GM23248 (cell line): ENCODE measurements at regions not wholly inside any gene's neighbourhood (a gene's known extent, or its start where the extent isn't known, plus 50 kb on each side); places are given as distances from the start of the nearest gene placed in this dataset.

ENCODE experiments used
- DNase-seq: peaks from one replicate; pipeline ENCODE4 v3.0.0-alpha.2; 2015
- H2AFZ ChIP-seq: fragments of 200-600 bp; sonication (generic); 2 replicates; pipeline ENCODE4 v1.6.1; 2016; ENCODE audit warnings: antibody characterized with exemption
- H3F3A ChIP-seq: fragments of 200-600 bp; sonication (generic); 2 replicates; pipeline ENCODE4 v1.6.1; 2016; ENCODE audit warnings: mild to moderate bottlenecking, antibody characterized with exemption, mixed run types; ENCODE audit not compliant: insufficient read depth
- H3K27ac ChIP-seq: fragments of 200-600 bp; sonication (generic); 2 replicates; pipeline ENCODE4 v1.5.1; 2016; ENCODE audit warnings: mild to moderate bottlenecking
- H3K27me3 ChIP-seq: fragments of 200-600 bp; sonication (generic); replicated peaks from 2 replicates; pipeline ENCODE4 v1.6.1; 2016; ENCODE audit warnings: mild to moderate bottlenecking; ENCODE audit not compliant: insufficient read depth
- H3K36me3 ChIP-seq: fragments of 200-600 bp; sonication (generic); 2 replicates; pipeline ENCODE4 v1.6.1; 2016; ENCODE audit warnings: low read depth, mild to moderate bottlenecking
- H3K4me1 ChIP-seq: fragments of 200-600 bp; sonication (generic); 2 replicates; pipeline ENCODE4 v1.6.1; 2016; ENCODE audit warnings: mild to moderate bottlenecking; ENCODE audit not compliant: insufficient read depth
- H3K4me2 ChIP-seq: fragments of 200-600 bp; sonication (generic); one replicate; pipeline ENCODE4 v1.6.1; 2016; ENCODE audit warnings: mild to moderate bottlenecking; ENCODE audit not compliant: unreplicated experiment
- H3K4me3 ChIP-seq: fragments of 200-600 bp; sonication (generic); 2 replicates; pipeline ENCODE4 v1.5.1; 2016; ENCODE audit warnings: mild to moderate bottlenecking
- H3K79me2 ChIP-seq: fragments of 200-600 bp; sonication (generic); 2 replicates; pipeline ENCODE4 v1.6.1; 2016; ENCODE audit warnings: mild to moderate bottlenecking; ENCODE audit not compliant: insufficient read depth
- H3K9ac ChIP-seq: fragments of 200-600 bp; sonication (generic); 2 replicates; pipeline ENCODE4 v1.6.1; 2016; ENCODE audit warnings: mild to moderate bottlenecking
- H3K9me2 ChIP-seq: fragments of 200-600 bp; sonication (generic); 2 replicates; pipeline ENCODE4 v1.6.1; 2016; ENCODE audit warnings: mixed run types, mild to moderate bottlenecking, moderate library complexity; ENCODE audit not compliant: insufficient read depth
- H3K9me3 ChIP-seq: fragments of 200-600 bp; sonication (generic); one replicate; pipeline ENCODE4 v1.6.1; 2017; ENCODE audit warnings: low read depth
- H4K20me1 ChIP-seq: fragments of 200-600 bp; sonication (generic); 2 replicates; pipeline ENCODE4 v1.6.0; 2016; ENCODE audit not compliant: insufficient read depth
- EZH2 ChIP-seq: fragments of 200-600 bp; sonication (generic); IDR thresholded peaks from 2 replicates; pipeline ENCODE4 v1.6.1; 2018; ENCODE audit warnings: antibody characterized with exemption, mild to moderate bottlenecking; ENCODE audit not compliant: insufficient read depth, poor library complexity, severe bottlenecking
- EZH2phosphoT487 ChIP-seq: fragments of 200-600 bp; sonication (generic); IDR thresholded peaks from 2 replicates; pipeline ENCODE4 v1.6.1; 2018; ENCODE audit warnings: antibody characterized with exemption, moderate library complexity, mild to moderate bottlenecking, low read depth; ENCODE audit not compliant: insufficient read depth
- WGBS, 2 experiments: methylation state at CpG; one replicate each; pipeline ENCODE4 v1.1.6; 2015 to 2017; ENCODE audit warnings: low lambda C conversion rate in 2 of 2, low coverage in 1 of 2; ENCODE audit errors: missing lambda C conversion rate in 2 of 2; 5-methylcytosine and 5-hydroxymethylcytosine counted together
- in situ Hi-C: fragments of 300-500 bp; cut with MboI; formaldehyde crosslinking; loops from 2 replicates; pipeline ENCODE4 v1.15.0; 2020

DNA sequence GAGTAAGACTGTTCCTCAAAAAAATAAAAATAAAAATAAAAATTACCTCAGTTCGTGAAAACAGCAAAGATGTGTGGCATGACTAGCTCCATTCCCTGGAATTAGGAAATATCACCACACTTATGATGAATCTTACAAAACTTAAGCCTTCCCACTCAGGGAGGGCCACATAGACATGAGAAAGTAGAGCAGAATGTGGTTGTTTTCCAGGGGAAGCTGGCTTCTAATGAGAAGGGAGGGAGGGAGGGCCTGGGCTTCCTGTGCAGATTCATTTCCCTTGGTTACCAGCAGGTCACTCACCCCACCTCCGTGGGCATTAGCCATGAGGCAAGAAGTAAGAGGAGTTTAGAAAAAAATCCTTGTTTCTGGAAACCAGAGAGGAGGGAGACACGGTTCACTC is 95.9 kb upstream of the RMDN2 start:
- DNase-seq = peak; percentile 98
- Histone ChIP-seq H3F3A (peaks cover 30% of the 10 kb centered on the region), H3K27me3 (no peaks in the 10 kb centered on the region), H3K4me3 (peak overlapping the region; percentile 52), H2AFZ (0 out of 2 replicates have a peak overlapping the region, but pooled peaks have one; percentile 6), H3K4me2 (peak overlapping the region; percentile 76), H3K27ac (peak overlapping the region; percentile 97), H3K9me2 (no peaks in the 10 kb centered on the region), H3K9ac (peak overlapping the region; percentile 71), H3K79me2 (no peaks in the 10 kb centered on the region), H3K9me3 (no peaks in the 10 kb centered on the region), H4K20me1 (no peaks in the 10 kb centered on the region), H3K36me3 (no peaks in the 10 kb centered on the region), H3K4me1 (peaks cover 41% of the 10 kb centered on the region)
- 0% methylated on average over 2 to 3 of the region's 3 CpGs for WGBS, 2 experiments
- TF ChIP-seq EZH2 (no peak), EZH2phosphoT487 (no peak)
- in situ Hi-C loops = loop anchor here (25.0 kb wide), 1 partner anchor 417 kb away; no protein-coding TSS in a partner anchor

DNA sequence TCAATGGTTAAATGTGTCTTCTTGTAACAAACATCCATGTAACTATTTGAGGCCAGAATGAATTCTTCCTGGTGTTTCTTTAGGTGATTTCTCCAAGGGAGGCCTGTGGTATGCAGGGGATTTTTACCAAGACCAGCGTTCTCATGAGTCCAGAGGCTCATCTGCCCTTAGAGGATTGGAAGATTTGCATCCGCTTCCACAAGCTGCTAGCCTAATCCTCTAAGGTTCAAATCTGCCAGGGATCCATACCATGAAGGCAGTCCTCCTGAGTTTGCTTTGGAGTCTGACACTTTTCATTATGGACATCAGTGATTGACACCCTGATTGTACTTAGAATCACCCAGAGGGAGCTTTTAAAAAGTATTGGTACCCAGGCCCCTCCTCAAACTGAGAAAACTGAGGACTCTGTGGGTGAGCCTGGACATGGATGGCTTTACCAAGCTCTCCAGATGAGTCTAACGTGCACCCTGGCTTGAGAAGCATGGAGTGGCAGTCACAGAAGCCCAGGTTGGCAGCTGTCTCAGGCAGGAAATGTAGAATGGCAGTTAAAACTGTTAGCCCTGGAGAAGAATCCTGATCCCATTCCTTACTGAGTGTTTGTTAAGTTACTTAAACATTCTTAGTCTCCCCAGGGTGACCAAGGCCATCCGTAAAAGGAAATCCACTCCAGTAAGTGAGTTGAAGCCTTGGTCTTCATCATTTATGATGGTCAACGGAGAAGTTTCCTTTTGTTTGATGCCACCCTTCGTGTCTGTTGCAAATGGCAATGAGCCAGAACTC is 95.3 kb upstream of the RMDN2 start:
- no peak overlapping the region for H3K4me3 ChIP-seq
- 0 out of 2 replicates have a peak overlapping the region, but pooled peaks have one; percentile 6 for H2AFZ ChIP-seq
- H3K36me3 ChIP-seq = no peaks in the 10 kb centered on the region
- H3F3A ChIP-seq = peaks cover 30% of the 10 kb centered on the region
- no peaks in the 10 kb centered on the region for H4K20me1 ChIP-seq
- in situ Hi-C loops = loop anchor here (25.0 kb wide), 1 partner anchor 418 kb away; no protein-coding TSS in a partner anchor
- peak overlapping the region; percentile 97 for H3K27ac ChIP-seq
- no peaks in the 10 kb centered on the region for H3K79me2 ChIP-seq
- H3K9me2 ChIP-seq = no peaks in the 10 kb centered on the region
- H3K9ac ChIP-seq = peak overlapping the region; percentile 67
- 34 to 36% methylated on average over 6 of the region's 6 CpGs for WGBS, 2 experiments
- no peaks in the 10 kb centered on the region for H3K27me3 ChIP-seq
- peak overlapping the region; percentile 56 for H3K4me2 ChIP-seq
- no peak for TF ChIP-seq EZH2phosphoT487
- peak; percentile 16 for DNase-seq
- H3K9me3 ChIP-seq = no peaks in the 10 kb centered on the region
- peaks cover 41% of the 10 kb centered on the region for H3K4me1 ChIP-seq

DNA sequence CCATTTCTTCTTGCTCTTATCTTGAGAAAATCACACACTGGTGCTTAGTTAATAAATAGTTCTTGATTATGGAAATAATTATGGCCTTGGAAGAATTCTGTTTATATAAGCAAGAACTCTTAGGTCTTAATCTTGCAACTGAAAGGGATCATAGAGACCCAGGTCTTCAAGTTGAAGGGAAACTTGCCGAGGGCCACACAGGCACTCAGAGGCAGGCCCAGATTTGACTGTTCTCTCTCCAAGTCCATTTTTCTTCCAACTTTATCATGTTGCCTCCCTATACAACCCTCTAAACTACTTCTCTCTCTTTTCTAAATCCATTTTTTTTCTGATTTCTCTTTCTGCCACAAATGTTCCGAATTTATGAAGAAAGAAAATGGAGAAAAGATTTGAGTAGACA is 94.5 kb upstream of the RMDN2 start:
- H3K4me3 ChIP-seq = no peak overlapping the region
- DNase-seq = no peak
- TF ChIP-seq EZH2phosphoT487 = no peak
- no peaks in the 10 kb centered on the region for H3K36me3 ChIP-seq
- no peak overlapping the region for H3K9ac ChIP-seq
- no peak overlapping the region for H3K4me2 ChIP-seq
- H3K4me1 ChIP-seq = peaks cover 41% of the 10 kb centered on the region
- H2AFZ ChIP-seq = no peak overlapping the region
- H3K27ac ChIP-seq = no peak overlapping the region
- in situ Hi-C loops = loop anchor here (25.0 kb wide), 1 partner anchor 418 kb away; no protein-coding TSS in a partner anchor
- H4K20me1 ChIP-seq = no peaks in the 10 kb centered on the region
- H3K9me2 ChIP-seq = no peaks in the 10 kb centered on the region
- no peaks in the 10 kb centered on the region for H3K27me3 ChIP-seq
- H3F3A ChIP-seq = peaks cover 30% of the 10 kb centered on the region
- no peaks in the 10 kb centered on the region for H3K9me3 ChIP-seq
- no peaks in the 10 kb centered on the region for H3K79me2 ChIP-seq
- WGBS, 2 experiments = 68 to 83% methylated on average over 2 of the region's 2 CpGs

DNA sequence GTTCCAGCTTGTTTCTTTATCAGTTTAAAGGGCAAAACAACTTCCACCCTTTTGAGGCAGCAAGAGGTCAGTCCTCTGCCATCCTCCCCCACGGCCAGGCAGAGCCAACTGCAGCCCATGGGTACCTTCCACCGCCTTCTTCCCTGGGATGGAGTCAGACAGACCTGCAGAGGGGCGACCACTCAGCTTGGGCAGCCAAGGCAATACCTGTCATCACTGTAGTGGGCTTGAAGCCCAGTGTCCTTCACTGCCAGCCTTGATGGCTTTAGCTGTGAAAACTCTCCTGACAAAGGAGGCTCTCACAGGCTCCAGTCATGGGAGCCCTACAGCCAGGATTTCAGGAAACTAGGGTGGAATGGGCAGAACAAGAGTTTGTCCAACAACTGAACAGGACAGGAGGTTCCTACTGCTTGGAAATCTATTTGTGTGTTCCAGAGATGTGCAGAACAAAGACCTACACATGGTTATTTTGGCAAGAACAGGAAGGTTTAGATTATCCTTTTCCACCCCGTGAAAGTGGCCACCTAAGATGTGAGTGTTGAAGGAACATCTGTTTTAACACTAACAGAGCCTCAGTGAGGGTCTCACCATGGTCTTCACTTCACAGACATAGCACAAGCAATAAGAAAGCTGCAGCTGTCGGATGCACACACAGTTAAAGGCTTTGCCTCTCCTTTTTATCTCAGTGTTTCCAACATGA is 93.9 kb upstream of the RMDN2 start:
- Histone ChIP-seq H3K9ac (no peak overlapping the region), H3F3A (peaks cover 30% of the 10 kb centered on the region), H3K4me1 (peaks cover 41% of the 10 kb centered on the region), H3K9me3 (no peaks in the 10 kb centered on the region), H3K9me2 (no peaks in the 10 kb centered on the region), H3K4me3 (no peak overlapping the region), H3K79me2 (no peaks in the 10 kb centered on the region), H2AFZ (no peak overlapping the region), H3K27ac (no peak overlapping the region), H3K36me3 (no peaks in the 10 kb centered on the region), H4K20me1 (no peaks in the 10 kb centered on the region), H3K27me3 (no peaks in the 10 kb centered on the region), H3K4me2 (no peak overlapping the region)
- no peak for DNase-seq
- TF ChIP-seq EZH2phosphoT487 (no peak), EZH2 (no peak)
- WGBS, 2 experiments = 88 to 89% methylated on average over 5 of the region's 5 CpGs
- in situ Hi-C loops = loop anchor here (25.0 kb wide), 1 partner anchor 419 kb away; no protein-coding TSS in a partner anchor
